Neural cell (in vitro differentiated cells): ENCODE measurements at regions not wholly inside any gene's neighbourhood (a gene's known extent, or its start where the extent isn't known, plus 50 kb on each side); places are given as distances from the start of the nearest gene placed in this dataset.

ENCODE experiments used
- H2AFZ ChIP-seq: fragments of 200-600, 300-800 bp; sonication (generic), shearing (Covaris generic); 2 replicates; pipeline ENCODE4 v1.6.0; 2014; ENCODE audit warnings: low read depth, mild to moderate bottlenecking, antibody characterized with exemption, low read length, moderate library complexity
- H3F3A ChIP-seq: fragments of 200-600 bp; shearing (Covaris generic); 2 replicates; pipeline ENCODE4 v1.6.1; 2016; ENCODE audit warnings: mild to moderate bottlenecking, moderate library complexity, mixed read lengths, antibody characterized with exemption, low read length; ENCODE audit not compliant: insufficient read depth, poor library complexity, severe bottlenecking
- H3K27ac ChIP-seq: fragments of 200-600, 300-800 bp; sonication (generic), shearing (Covaris generic); 2 replicates; pipeline ENCODE4 v1.5.1; 2014; ENCODE audit warnings: mild to moderate bottlenecking, low read length, moderate library complexity
- H3K27me3 ChIP-seq: fragments of 300-800, 200-600 bp; sonication (generic), shearing (Covaris generic); 2 replicates; pipeline ENCODE4 v1.6.0; 2014; ENCODE audit warnings: mild to moderate bottlenecking, low read depth, low read length, moderate library complexity; ENCODE audit not compliant: insufficient read depth
- H3K36me3 ChIP-seq: fragments of 300-800, 200-600 bp; sonication (generic), shearing (Covaris generic); 2 replicates; pipeline ENCODE4 v1.5.1; 2014; ENCODE audit warnings: mild to moderate bottlenecking, antibody characterized with exemption, low read length, moderate library complexity; ENCODE audit not compliant: insufficient read depth
- H3K4me2 ChIP-seq: fragments of 300-800, 200-600 bp; sonication (generic), shearing (Covaris generic); 2 replicates; pipeline ENCODE4 v1.6.0; 2014; ENCODE audit warnings: mild to moderate bottlenecking, low read length
- H3K4me3 ChIP-seq: fragments of 300-800, 200-600 bp; sonication (generic), shearing (Covaris generic); 2 replicates; pipeline ENCODE4 v1.5.1; 2014; ENCODE audit warnings: mild to moderate bottlenecking, low read length, moderate library complexity
- H3K79me2 ChIP-seq: fragments of 200-600 bp; shearing (Covaris generic); replicated peaks from 2 replicates; pipeline ENCODE4 v1.6.0; 2014; ENCODE audit warnings: mild to moderate bottlenecking, low read length, moderate library complexity; ENCODE audit not compliant: insufficient read depth
- H3K9ac ChIP-seq: fragments of 300-800, 200-600 bp; sonication (generic), shearing (Covaris generic); 2 replicates; pipeline ENCODE4 v1.6.1; 2016; ENCODE audit warnings: mild to moderate bottlenecking, low read length, mixed read lengths
- H3K9me2 ChIP-seq: fragments of 200-600 bp; shearing (Covaris generic); 2 replicates; pipeline ENCODE4 v1.6.1; 2016; ENCODE audit warnings: mild to moderate bottlenecking, low read length, mixed read lengths; ENCODE audit not compliant: insufficient read depth
- H3K9me3 ChIP-seq: fragments of 200-600, 300-800 bp; sonication (generic), shearing (Covaris generic); 2 replicates; pipeline ENCODE4 v1.6.1; 2016; ENCODE audit warnings: mild to moderate bottlenecking, mixed run types, low read length, moderate library complexity, mixed read lengths
- H4K20me1 ChIP-seq: fragments of 200-600 bp; shearing (Covaris generic); 2 replicates; pipeline ENCODE4 v1.6.1; 2016; ENCODE audit warnings: mild to moderate bottlenecking, mixed run types; ENCODE audit not compliant: insufficient read depth
- CTCF ChIP-seq: fragments of 450-650 bp; IDR thresholded peaks from 2 replicates; pipeline ENCODE4 v1.5.1; 2014; ENCODE audit warnings: antibody characterized with exemption, mild to moderate bottlenecking, moderate library complexity; ENCODE audit not compliant: poor library complexity, severe bottlenecking
- EP300 ChIP-seq: fragments of 450-650 bp; conservative IDR thresholded peaks from 2 replicates; pipeline ENCODE4 v1.6.1; 2014; ENCODE audit warnings: antibody characterized with exemption, mild to moderate bottlenecking, moderate library complexity; ENCODE audit not compliant: poor library complexity, severe bottlenecking
- EZH2 ChIP-seq: fragments of 200-600, 300-800 bp; shearing (Covaris generic), sonication (generic); IDR thresholded peaks from 2 replicates; pipeline ENCODE4 v1.6.1; 2014; ENCODE audit warnings: antibody characterized with exemption, low read length, borderline replicate concordance, mild to moderate bottlenecking; ENCODE audit not compliant: insufficient read depth, poor library complexity, severe bottlenecking
- MXI1 ChIP-seq: fragments of 450-650 bp; conservative IDR thresholded peaks from 2 replicates; pipeline ENCODE4 v1.6.1; 2014; ENCODE audit warnings: antibody characterized with exemption, mild to moderate bottlenecking; ENCODE audit not compliant: poor library complexity, severe bottlenecking
- POLR2AphosphoS5 ChIP-seq: IDR thresholded peaks from 2 replicates; pipeline ENCODE4 v1.6.1; 2012
- RAD21 ChIP-seq: fragments of 450-650 bp; conservative IDR thresholded peaks from 2 replicates; pipeline ENCODE4 v1.6.1; 2014; ENCODE audit warnings: antibody characterized with exemption, mild to moderate bottlenecking, moderate library complexity
- REST ChIP-seq: IDR thresholded peaks from 2 replicates; pipeline ENCODE4 v1.6.1; 2012; ENCODE audit warnings: borderline replicate concordance
- SMC3 ChIP-seq: fragments of 450-650 bp; conservative IDR thresholded peaks from 2 replicates; pipeline ENCODE4 v1.6.1; 2014; ENCODE audit warnings: antibody characterized with exemption, mild to moderate bottlenecking, moderate library complexity; ENCODE audit not compliant: poor library complexity
- TAF1 ChIP-seq: IDR thresholded peaks from 2 replicates; pipeline ENCODE4 v1.6.1; 2012; ENCODE audit warnings: low read depth

GRCh38 chr4:96103086-96103485 lies 263.2 kb downstream of the PDHA2 start:
- no peaks in the 10 kb centered on the region for H3K27me3 ChIP-seq
- H3K9me2 ChIP-seq, result no peaks in the 10 kb centered on the region
- no peak overlapping the region for H3K4me3 ChIP-seq
- H4K20me1 ChIP-seq, result no peaks in the 10 kb centered on the region
- no peaks in the 10 kb centered on the region for H3K36me3 ChIP-seq
- TF ChIP-seq RAD21 (no peak), CTCF (no peak), EZH2 (no peak)
- no peak overlapping the region for H3K9ac ChIP-seq
- no peaks in the 10 kb centered on the region for H3K79me2 ChIP-seq
- no peak overlapping the region for H3K4me2 ChIP-seq
- no peaks in the 10 kb centered on the region for H3K9me3 ChIP-seq
- no peak overlapping the region for H3K27ac ChIP-seq
- H2AFZ ChIP-seq, result no peak overlapping the region
- H3F3A ChIP-seq, result no peaks in the 10 kb centered on the region

- no peak overlapping the region for H3K27ac ChIP-seq
- no peak overlapping the region for H3K4me2 ChIP-seq
- no peak overlapping the region for H3K9ac ChIP-seq
- H3K4me3 ChIP-seq, result no peak overlapping the region
- no peak overlapping the region for H2AFZ ChIP-seq
- H3K9me2 ChIP-seq, result no peaks in the 10 kb centered on the region
- H4K20me1 ChIP-seq, result no peaks in the 10 kb centered on the region
- no peaks in the 10 kb centered on the region for H3K36me3 ChIP-seq
- H3F3A ChIP-seq, result no peaks in the 10 kb centered on the region
- H3K27me3 ChIP-seq, result no peaks in the 10 kb centered on the region
- H3K9me3 ChIP-seq, result no peaks in the 10 kb centered on the region
- TF ChIP-seq EP300, result no peak
- TF ChIP-seq TAF1, result no peak
- no peak for TF ChIP-seq RAD21
- TF ChIP-seq REST, result no peak
- no peak for TF ChIP-seq SMC3
- TF ChIP-seq POLR2AphosphoS5, result no peak
- TF ChIP-seq MXI1, result no peak
- TF ChIP-seq CTCF, result no peak
- no peak for TF ChIP-seq EZH2
- H3K79me2 ChIP-seq, result no peaks in the 10 kb centered on the region
Measured at GRCh38 chr4:96108146-96108545, 268.3 kb downstream of the PDHA2 start.
